SH-SY5Y (cell line): ENCODE measurements at regions not wholly inside any gene's neighbourhood (a gene's known extent, or its start where the extent isn't known, plus 50 kb on each side); places are given as distances from the start of the nearest gene placed in this dataset.

ENCODE experiments used
- GATA2 ChIP-seq: IDR thresholded peaks from 2 replicates; pipeline ENCODE4 v1.6.1; 2011; ENCODE audit warnings: mild to moderate bottlenecking, low read depth, low read length
- GATA3 ChIP-seq: IDR thresholded peaks from 2 replicates; pipeline ENCODE4 v1.6.1; 2011; ENCODE audit warnings: low read depth, mild to moderate bottlenecking, low read length, moderate library complexity

- no peak for TF ChIP-seq GATA2
- no peak for TF ChIP-seq GATA3
These were observed 232.4 kb downstream of the NFKBIZ start for GRCh38 chr3:102081572-102082289.
